Stimulated activated effector memory CD8-positive, alpha-beta T cell treated with anti-CD3 and anti-CD28 coated beads, Interleukin-12 subunit alpha, Interleukin-12 subunit beta, amount 100 ng/mL, for 72 hours (primary cell): ENCODE measurements at regions not wholly inside any gene's neighbourhood (a gene's known extent, or its start where the extent isn't known, plus 50 kb on each side); places are given as distances from the start of the nearest gene placed in this dataset.
"Not testable (repeated sequence)": the region's sequence is repeated elsewhere in the genome, so short reads cannot be mapped to it uniquely, and the experiment has no call there.

Source experiments
- ATAC-seq: fragments of 150-1000 bp; cut with Tn5 transposase; 2 replicates; pipeline ENCODE4 v1.10.0; 2021
- DNase-seq, 2 donors: peaks; one replicate each; pipeline ENCODE4 v3.0.0; 2021 to 2022; ENCODE audit warnings: low spot score in 2 of 2
- H3K27ac Mint-ChIP-seq: one replicate; pipeline ENCODE4 v1.8.0; 2022; ENCODE audit warnings: mild to moderate bottlenecking, mixed read lengths
- H3K36me3 Mint-ChIP-seq: one replicate; pipeline ENCODE4 v1.8.0; 2022; ENCODE audit warnings: mild to moderate bottlenecking, mixed read lengths
- H3K4me1 Mint-ChIP-seq: one replicate; pipeline ENCODE4 v1.8.0; 2022; ENCODE audit warnings: mixed read lengths
- H3K4me3 Mint-ChIP-seq: one replicate; pipeline ENCODE4 v1.8.0; 2022; ENCODE audit warnings: mild to moderate bottlenecking, mixed read lengths
- H3K9me3 Mint-ChIP-seq: one replicate; pipeline ENCODE4 v1.8.0; 2022; ENCODE audit warnings: mixed read lengths

DNA sequence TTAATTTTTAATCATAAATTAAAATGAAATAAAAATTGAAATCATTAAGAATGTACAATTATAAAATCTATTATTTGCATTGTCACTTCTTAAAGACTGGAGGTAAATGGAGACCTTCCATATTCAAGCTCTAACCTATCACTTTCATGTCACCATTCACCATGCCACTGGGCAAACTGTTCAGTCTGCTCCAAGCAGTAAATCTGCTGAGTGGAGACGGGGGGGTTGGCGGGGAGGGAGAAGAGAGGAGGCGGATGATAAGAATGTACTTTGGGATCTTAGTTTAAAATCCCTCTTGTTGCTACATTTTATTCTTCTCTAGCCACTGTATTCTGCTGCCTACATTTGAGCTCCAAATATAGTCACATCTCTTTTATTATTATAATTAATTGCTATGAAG lies 365.9 kb upstream of the NFIA start:
- Mint-ChIP-seq H3K9me3 (no peaks in the 10 kb centered on the region), H3K4me1 (no peaks in the 10 kb centered on the region), H3K27ac (no peak overlapping the region), H3K4me3 (no peak overlapping the region), H3K36me3 (no peaks in the 10 kb centered on the region)
- ATAC-seq (no peak), DNase-seq (no peak)

DNA sequence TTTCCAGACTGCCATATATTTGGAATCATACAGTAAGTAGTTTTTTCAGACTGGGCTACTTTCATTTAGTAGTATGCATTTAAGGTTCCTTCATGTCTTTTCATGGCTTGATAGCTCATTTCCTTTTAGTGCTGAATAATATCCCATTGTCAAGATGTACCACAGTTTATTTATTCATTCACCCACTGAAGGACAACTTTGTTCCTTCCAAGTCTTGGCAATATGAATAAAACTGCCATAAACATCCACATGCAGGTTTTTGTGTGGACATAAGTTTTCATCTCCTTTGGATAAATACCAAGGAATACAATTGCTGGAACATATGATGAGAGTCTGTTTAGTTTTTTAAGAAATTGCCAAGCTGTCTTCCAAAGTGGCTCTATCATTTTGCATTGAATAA lies 366.4 kb upstream of the NFIA start:
- H3K27ac Mint-ChIP-seq: no peak overlapping the region
- no peak for ATAC-seq

DNA sequence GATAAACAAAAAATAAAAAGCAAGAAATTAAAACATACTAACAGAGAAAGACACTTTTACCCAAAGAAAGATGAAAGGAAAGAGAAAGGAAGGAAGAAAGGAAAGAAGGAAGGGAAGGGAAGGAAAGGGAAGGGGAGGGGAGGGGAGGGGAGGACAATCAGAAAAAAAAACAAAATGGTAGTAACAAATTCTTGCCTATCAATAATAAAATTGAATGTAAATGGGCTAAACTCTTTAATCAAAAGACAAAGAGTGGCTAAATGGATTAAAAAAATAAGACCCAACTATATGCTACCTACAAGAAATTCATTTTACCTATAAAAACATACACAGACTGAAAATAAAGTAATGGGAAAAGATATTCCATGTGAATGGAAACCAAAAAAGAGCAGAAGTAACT lies 372.9 kb upstream of the NFIA start:
- Mint-ChIP-seq H3K4me3 (no peak overlapping the region), H3K36me3 (no peaks in the 10 kb centered on the region), H3K4me1 (no peaks in the 10 kb centered on the region), H3K9me3 (peaks cover 11% of the 10 kb centered on the region), H3K27ac (no peak overlapping the region)
- ATAC-seq: no peak
- DNase-seq: no peak

More for the DNA sequence above, 366.4 kb upstream of the NFIA start:
- peaks cover 5% of the 10 kb centered on the region for H3K9me3 Mint-ChIP-seq
- H3K36me3 Mint-ChIP-seq: no peaks in the 10 kb centered on the region
- H3K4me3 Mint-ChIP-seq: no peak overlapping the region
- H3K4me1 Mint-ChIP-seq: no peaks in the 10 kb centered on the region
- no peak for DNase-seq

DNA sequence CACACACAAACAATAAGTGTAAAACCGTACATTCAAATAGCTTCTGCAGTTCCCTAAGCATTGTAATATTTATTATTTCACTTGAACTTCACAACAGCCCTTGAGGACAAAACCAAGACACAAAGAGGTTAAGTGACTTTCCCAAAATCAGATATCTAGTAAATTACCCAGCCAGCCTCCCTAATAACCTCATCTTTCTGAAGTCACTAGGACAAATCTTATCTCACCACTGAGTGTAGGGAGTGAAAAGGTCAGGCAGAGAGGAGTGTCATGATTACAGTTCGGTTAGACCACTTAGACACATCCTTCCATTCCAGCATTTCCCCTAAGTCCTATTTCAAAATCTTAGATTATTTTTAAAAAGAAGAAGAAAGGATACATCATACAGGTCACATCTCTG lies 377.3 kb upstream of the NFIA start:
- H3K4me1 Mint-ChIP-seq: no peaks in the 10 kb centered on the region
- H3K4me3 Mint-ChIP-seq: no peak overlapping the region
- H3K27ac Mint-ChIP-seq: no peak overlapping the region
- H3K36me3 Mint-ChIP-seq: no peaks in the 10 kb centered on the region
- peaks cover 10% of the 10 kb centered on the region for H3K9me3 Mint-ChIP-seq
- ATAC-seq: no peak
- DNase-seq: no peak

DNA sequence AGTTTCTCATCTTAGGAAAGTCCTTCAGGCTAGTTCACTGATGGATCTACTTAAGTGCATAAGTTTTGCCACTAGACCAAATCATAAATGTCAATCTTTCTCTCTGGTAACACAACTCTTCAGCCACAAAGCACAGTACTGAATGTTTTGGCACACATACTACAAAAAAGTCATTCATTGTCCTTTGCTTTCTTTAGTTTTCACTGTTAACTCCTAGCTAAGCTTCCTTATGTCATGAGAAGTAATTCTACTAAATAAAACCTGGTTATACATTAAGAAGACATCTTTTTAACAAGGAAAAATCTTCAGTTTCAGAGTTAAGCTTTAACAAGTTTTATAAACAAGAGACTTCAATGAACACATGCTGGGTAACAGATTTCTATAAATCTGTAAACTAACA lies 379.2 kb upstream of the NFIA start:
- H3K4me1 Mint-ChIP-seq: no peaks in the 10 kb centered on the region
- H3K27ac Mint-ChIP-seq: no peak overlapping the region
- no peaks in the 10 kb centered on the region for H3K36me3 Mint-ChIP-seq
- DNase-seq (no peak), ATAC-seq (no peak)
- peaks cover 4% of the 10 kb centered on the region for H3K9me3 Mint-ChIP-seq
- no peak overlapping the region for H3K4me3 Mint-ChIP-seq

DNA sequence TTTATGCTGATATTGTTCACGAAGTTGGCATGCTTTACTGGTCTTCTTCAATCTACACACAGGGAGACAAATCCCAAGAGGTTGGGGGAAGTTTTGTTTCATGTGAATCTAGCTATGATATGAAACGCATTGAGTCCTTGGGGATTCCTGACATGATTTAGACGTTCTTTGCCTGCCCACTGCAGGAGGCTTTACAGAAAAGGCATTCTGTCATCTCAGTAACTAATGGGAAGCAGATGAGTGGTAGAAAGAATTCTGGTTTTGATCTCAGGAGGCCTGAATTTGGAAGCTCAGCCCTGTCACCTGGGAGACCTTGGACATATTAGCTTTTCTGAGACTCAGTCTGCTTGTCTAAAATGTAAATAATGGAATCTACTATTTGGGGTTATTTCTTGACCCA lies 383.0 kb upstream of the NFIA start:
- Mint-ChIP-seq H3K4me3 (no peak overlapping the region), H3K27ac (no peak overlapping the region), H3K4me1 (no peaks in the 10 kb centered on the region), H3K9me3 (peaks cover 6% of the 10 kb centered on the region), H3K36me3 (no peaks in the 10 kb centered on the region)
- no peak for DNase-seq
- ATAC-seq: no peak

DNA sequence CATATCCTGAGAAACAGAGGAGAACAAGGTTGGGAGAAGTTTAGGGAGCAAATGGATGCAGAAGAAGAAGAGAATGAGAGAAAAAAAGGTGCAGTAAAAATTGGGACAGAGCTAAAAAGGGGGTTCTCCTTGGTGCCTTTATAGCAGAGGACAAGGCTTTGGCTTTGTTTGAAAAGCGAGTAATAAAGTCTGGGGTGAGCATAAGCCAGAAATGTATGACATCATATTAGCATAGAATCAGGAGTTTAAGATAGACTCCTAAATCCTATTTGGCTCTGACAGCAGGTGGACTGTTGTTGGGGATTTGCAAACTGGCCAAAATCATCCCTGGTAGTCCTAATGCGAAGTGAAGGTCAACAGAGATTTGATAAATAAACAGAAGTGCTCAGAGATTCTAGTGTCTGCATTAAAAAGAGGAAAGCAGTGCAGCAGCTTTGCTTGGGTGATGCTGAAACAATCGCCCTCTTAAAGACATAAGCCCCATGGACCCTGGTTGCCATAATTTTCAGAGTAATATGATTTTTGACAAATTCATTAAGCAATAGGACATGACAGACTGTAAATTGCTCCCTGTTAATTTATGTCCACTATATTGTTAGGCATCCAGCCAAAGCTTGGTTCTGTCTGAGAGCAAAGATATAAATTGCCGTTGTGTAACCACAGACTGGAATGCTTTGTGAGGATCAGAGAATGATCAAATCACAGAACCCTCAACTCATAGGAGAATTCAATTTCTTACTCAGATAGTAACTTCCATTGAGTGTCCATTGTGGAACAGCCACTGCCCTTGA lies 385.0 kb upstream of the NFIA start:
- ATAC-seq (no peak), DNase-seq (no peak)
- Mint-ChIP-seq H3K27ac (no peak overlapping the region), H3K9me3 (peaks cover 6% of the 10 kb centered on the region), H3K36me3 (no peaks in the 10 kb centered on the region), H3K4me3 (no peak overlapping the region), H3K4me1 (no peaks in the 10 kb centered on the region)

DNA sequence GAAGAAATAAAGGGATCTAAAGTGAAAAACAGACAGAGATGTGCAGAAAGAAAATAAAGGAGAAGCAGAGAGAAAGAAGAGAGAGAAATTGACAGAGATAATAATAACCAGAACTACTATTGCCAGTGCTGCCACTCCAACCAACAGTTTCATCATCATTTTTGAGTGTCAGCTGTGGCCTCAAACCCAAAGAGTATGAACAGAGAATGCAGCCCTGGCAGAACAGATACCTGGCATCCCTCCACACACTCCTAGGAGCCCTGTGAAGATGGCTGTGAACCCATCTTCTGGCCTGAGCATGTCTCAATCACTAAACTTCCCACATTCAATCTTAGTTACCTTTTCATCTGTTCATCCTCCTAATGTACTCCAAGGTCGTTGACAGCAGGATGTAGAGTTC lies 385.8 kb upstream of the NFIA start:
- Mint-ChIP-seq H3K4me3 (no peak overlapping the region), H3K9me3 (peaks cover 3% of the 10 kb centered on the region), H3K4me1 (no peaks in the 10 kb centered on the region), H3K27ac (no peak overlapping the region), H3K36me3 (no peaks in the 10 kb centered on the region)
- ATAC-seq (no peak), DNase-seq (no peak)

DNA sequence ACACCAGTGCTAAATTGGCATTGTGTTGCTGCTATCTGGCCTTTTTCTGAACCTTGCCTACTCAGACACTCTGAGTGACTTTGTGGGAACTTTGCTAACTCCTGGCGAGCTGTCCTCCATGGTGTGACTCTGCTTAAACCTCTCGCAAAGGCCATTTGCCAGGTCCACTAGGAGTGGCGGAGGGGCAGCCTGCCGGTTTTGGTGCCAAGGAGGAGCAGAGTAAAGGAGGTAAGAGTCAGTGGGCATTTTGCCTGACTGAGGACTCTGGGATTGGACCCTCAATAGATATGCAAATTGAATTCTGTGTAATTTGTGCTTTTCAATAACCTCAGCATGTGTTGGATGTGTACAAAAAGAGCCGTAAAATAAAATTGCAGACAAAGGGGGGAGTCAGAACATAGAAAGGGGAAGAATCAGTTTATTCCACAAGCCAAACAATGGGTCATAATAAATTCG lies 386.6 kb upstream of the NFIA start:
- Mint-ChIP-seq H3K36me3 (no peaks in the 10 kb centered on the region), H3K4me1 (no peaks in the 10 kb centered on the region), H3K9me3 (peaks cover 3% of the 10 kb centered on the region), H3K4me3 (no peak overlapping the region), H3K27ac (no peak overlapping the region)
- no peak for ATAC-seq
- DNase-seq: no peak

DNA sequence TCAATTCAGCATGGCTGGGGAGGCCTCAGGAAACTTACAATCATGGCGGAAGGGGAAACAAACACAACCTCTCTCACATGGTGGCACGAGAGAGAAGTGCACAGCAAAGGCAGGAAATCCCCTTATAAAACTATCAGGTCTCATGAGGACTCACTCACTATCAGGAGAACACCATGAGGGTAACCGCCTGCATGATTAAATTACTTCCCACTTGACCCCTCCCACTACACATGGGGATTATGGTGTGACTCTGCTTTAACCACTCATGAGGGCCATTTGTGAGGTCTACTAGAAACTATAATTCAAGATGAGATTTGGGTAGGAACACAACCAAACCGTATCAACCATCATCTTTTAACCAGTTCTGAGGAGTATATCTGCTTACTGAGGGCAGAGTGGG lies 387.4 kb upstream of the NFIA start:
- Mint-ChIP-seq H3K27ac (no peak overlapping the region), H3K9me3 (peaks cover 3% of the 10 kb centered on the region), H3K4me1 (no peaks in the 10 kb centered on the region), H3K36me3 (no peaks in the 10 kb centered on the region), H3K4me3 (no peak overlapping the region)
- DNase-seq (no peak), ATAC-seq (no peak)

DNA sequence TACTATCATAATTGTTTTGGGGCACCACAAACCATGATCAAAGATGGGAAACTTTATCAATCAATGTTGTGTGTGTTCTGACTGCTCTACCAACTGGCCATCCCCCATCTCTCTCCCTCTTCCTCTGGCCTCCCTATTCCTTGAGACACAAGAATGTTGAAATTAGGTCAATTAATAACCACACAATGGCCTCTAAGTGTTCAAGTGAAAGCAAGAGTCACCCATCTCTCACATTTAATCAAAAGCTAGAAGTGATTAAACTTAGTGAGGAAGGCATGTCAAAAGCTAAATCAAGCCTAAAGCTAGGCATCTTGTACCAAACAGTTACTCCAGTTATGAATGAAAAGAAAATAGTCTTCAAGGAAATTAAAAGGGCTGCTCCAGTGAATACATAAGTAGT lies 390.3 kb upstream of the NFIA start:
- no peak for DNase-seq
- H3K9me3 Mint-ChIP-seq: peaks cover 6% of the 10 kb centered on the region
- ATAC-seq: no peak
- H3K36me3 Mint-ChIP-seq: no peaks in the 10 kb centered on the region
- H3K4me3 Mint-ChIP-seq: no peak overlapping the region
- H3K27ac Mint-ChIP-seq: no peak overlapping the region
- no peaks in the 10 kb centered on the region for H3K4me1 Mint-ChIP-seq

DNA sequence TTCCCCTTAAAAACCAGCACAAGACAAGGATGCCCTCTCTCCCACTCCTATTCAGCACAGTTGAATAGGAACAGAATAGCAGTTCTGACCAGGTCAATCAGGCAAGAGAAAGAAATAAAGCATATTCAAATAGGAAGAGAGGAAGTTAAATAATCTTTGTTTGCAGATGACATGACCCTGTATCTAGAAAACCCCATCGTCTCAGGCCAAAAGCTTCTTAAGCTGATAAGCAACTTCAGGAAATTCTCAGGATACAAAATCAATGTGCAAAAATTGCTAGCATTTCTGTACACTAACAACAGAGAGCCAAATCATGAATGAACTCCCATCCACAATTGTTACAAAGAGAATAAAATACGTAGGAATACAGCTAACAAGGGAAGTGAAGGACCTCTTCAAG lies 394.1 kb upstream of the NFIA start:
- not testable (repeated sequence) for H3K9me3 Mint-ChIP-seq, H3K27ac Mint-ChIP-seq, ATAC-seq, H3K36me3 Mint-ChIP-seq, DNase-seq, H3K4me1 Mint-ChIP-seq, H3K4me3 Mint-ChIP-seq

DNA sequence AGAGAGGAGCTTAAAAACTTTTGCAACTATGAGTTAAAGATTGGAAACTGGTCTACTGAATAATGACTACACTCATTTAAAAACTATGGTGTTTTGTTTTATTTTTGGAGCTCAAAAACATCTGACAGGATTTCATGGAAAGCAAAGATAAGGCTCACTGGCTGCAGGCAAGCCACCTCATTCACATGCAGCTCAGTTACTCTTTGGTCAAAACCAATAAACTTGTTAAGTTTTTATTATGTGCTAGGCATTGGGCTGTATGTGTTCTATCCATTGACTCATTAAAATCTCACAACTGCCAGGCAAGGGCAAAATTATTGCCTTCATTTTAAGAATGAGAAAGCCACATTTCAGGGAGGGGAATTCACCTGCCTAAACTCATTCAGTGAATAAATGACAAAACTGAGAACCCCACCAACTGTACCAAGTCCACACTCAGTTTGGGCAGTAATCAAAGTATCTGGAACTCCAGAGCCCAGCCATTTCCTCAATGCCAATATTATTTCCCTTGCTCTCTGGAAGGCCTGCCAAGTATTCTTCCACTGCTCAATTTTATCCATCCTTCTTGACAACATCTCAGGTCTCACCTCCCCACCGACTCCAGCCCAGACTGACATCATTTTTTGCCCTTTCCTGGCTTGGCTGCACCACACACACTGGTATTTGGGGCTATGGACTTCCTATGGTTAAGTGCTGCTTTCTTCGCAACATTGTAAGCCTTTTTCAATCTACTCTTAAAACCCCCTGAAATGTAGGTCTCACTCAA lies 401.1 kb upstream of the NFIA start:
- Mint-ChIP-seq H3K27ac (no peak overlapping the region), H3K36me3 (no peaks in the 10 kb centered on the region), H3K4me3 (no peak overlapping the region), H3K4me1 (no peaks in the 10 kb centered on the region), H3K9me3 (no peaks in the 10 kb centered on the region)
- DNase-seq (no peak), ATAC-seq (no peak)

DNA sequence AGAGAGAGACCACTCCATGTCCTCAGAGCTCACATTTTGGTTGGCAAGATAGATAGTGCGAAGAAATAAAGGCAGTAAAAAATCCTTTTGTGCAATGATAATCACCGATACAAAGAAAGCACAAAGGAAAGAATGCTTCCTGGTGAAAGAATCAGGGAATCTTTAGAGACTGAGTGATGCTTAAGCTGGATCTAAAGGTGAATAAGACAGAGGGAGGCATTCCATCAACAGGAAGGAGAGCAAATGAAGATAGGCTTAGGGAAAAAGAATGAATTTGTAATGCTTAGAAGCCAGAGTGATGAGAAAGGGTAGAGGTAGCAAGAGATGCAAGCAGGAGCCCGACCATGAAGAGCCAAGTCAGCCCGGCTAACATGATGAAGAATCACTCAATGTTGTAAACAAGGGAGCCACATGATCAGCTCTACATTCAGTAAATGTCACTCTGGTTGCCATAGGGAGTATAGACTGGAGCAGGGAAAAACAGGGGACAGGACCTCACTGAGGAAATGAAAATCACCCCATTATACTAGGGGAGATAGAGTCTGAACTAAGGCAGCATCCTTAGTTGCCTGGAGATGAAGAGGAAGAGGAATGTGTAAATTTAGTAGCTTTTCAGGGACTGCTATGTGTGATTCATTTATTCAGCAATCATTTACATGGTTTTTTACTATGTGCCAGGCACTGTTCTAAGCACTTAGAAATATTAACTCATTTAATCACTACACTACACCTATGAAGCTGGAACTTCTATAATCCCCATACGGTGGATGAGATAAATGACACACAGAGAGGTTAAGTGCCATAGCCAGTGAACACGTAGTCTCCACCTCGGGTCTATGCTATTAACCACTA lies 402.6 kb upstream of the NFIA start:
- ATAC-seq (no peak), DNase-seq (no peak)
- H3K4me3 Mint-ChIP-seq: no peak overlapping the region
- H3K27ac Mint-ChIP-seq: no peak overlapping the region
- H3K4me1 Mint-ChIP-seq: no peaks in the 10 kb centered on the region
- H3K36me3 Mint-ChIP-seq: no peaks in the 10 kb centered on the region
- H3K9me3 Mint-ChIP-seq: no peaks in the 10 kb centered on the region

DNA sequence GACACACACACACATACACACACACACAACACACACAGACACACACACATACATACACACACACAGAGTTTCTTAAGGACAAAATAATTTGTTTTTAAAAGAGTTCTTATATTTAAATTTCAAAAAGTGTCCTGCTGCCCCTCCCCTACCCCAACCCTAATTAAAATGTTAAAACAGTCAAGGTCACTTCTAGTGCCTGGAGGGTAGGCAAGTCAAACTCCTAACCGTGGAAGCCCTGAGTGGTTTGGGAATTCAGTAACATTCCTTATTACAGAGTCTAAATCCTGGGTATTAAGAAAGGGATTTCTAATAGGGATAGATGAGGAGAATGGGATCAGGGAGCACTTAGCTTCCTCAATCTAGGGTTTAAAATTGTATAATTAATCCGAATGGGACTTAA lies 403.6 kb upstream of the NFIA start:
- Mint-ChIP-seq H3K36me3 (no peaks in the 10 kb centered on the region), H3K9me3 (no peaks in the 10 kb centered on the region), H3K27ac (no peak overlapping the region), H3K4me1 (no peaks in the 10 kb centered on the region), H3K4me3 (no peak overlapping the region)
- DNase-seq (no peak), ATAC-seq (no peak)
